ENCODE measurements at regions not wholly inside any gene's neighbourhood (a gene's known extent, or its start where the extent isn't known, plus 50 kb on each side); places are given as distances from the start of the nearest gene placed in this dataset.

DNA sequence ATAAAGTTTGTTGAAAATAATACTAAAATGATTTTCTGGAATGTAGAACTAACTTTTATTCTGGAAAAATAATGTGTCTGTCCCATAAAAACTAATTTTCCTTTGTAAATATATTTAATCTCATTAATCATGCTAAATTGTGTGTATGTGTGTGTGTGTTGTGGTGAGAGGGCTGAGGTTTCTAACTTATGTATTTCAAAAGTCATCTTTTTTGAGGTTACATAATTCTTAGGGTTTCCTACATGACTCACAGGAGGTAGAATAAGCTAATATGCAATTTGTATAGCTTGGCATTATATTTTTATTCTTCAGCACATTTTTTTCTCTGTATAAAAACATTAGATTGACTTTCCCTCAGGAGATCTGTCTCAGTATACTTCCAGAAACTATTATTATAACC, 64.1 kb upstream of the CLVS2 start:
- TF ChIP-seq FOXM1 (IDR thresholded peaks at IDR 0.05; ENCODE audit: borderline replicate concordance, low read depth) (no peak), TCF12 (IDR thresholded peaks at IDR 0.05; ENCODE audit: low read depth) (no peak), ZBTB7A (IDR thresholded peaks at IDR 0.05; ENCODE audit: low read depth) (no peak), TAF1 (IDR thresholded peaks at IDR 0.05; ENCODE audit: low read depth) (no peak), EP300 (IDR thresholded peaks at IDR 0.05; ENCODE audit: borderline replicate concordance) (no peak), NFIC (IDR thresholded peaks at IDR 0.05) (no peak), EGR1 (IDR thresholded peaks at IDR 0.05) (no peak), CEBPB (IDR thresholded peaks at IDR 0.05) (no peak)
- TF ChIP-seq, protein P1, sequence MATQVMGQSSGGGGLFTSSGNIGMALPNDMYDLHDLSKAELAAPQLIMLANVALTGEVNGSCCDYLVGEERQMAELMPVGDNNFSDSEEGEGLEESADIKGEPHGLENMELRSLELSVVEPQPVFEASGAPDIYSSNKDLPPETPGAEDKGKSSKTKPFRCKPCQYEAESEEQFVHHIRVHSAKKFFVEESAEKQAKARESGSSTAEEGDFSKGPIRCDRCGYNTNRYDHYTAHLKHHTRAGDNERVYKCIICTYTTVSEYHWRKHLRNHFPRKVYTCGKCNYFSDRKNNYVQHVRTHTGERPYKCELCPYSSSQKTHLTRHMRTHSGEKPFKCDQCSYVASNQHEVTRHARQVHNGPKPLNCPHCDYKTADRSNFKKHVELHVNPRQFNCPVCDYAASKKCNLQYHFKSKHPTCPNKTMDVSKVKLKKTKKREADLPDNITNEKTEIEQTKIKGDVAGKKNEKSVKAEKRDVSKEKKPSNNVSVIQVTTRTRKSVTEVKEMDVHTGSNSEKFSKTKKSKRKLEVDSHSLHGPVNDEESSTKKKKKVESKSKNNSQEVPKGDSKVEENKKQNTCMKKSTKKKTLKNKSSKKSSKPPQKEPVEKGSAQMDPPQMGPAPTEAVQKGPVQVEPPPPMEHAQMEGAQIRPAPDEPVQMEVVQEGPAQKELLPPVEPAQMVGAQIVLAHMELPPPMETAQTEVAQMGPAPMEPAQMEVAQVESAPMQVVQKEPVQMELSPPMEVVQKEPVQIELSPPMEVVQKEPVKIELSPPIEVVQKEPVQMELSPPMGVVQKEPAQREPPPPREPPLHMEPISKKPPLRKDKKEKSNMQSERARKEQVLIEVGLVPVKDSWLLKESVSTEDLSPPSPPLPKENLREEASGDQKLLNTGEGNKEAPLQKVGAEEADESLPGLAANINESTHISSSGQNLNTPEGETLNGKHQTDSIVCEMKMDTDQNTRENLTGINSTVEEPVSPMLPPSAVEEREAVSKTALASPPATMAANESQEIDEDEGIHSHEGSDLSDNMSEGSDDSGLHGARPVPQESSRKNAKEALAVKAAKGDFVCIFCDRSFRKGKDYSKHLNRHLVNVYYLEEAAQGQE (IDR thresholded peaks at IDR 0.05; ENCODE audit: low read depth), result no peak
